B cell (primary cell): ENCODE measurements at regions not wholly inside any gene's neighbourhood (a gene's known extent, or its start where the extent isn't known, plus 50 kb on each side); places are given as distances from the start of the nearest gene placed in this dataset.

Experiments
- ATAC-seq: fragments of 200-7000 bp; cut with Tn5 transposase; one replicate; pipeline ENCODE4 v1.10.0; 2021; ENCODE audit warnings: low read depth, mild to moderate bottlenecking, moderate number of reproducible peaks, moderate library complexity
- CTCF ChIA-PET: fragments of 350-600 bp; sonication (Branson Sonifier 250); formaldehyde crosslinking; loops from one replicate; lab custom pipeline; 2021; ENCODE audit warnings: antibody characterized with exemption, inconsistent platforms; lab: Charles Lee
- POLR2A ChIA-PET: fragments of 350-600 bp; sonication (Branson Sonifier 250); formaldehyde crosslinking; loops from one replicate; lab custom pipeline; 2021; ENCODE audit warnings: antibody characterized with exemption; lab: Charles Lee
- DNase-seq: peaks from one replicate; pipeline ENCODE4 v3.0.0; 2013
- H2AFZ ChIP-seq: 2 replicates; pipeline ENCODE4 v1.6.1; 2012; ENCODE audit warnings: mild to moderate bottlenecking, low read depth, low read length; ENCODE audit not compliant: insufficient read depth, poor library complexity, severe bottlenecking
- H3K27ac ChIP-seq, 2 donors: 1 replicate in 1 of 2; 2 replicates in 1 of 2; pipeline ENCODE4 v1.5.1; 2012 to 2013; ENCODE audit warnings: low read length in 2 of 2, mild to moderate bottlenecking in 2 of 2, moderate library complexity in 1 of 2
- H3K27me3 ChIP-seq, 4 experiments: fragments of 200-600 bp in 1 of 4; sonication (generic) in 1 of 4; replicated peaks in 1 of 4; 1 replicate in 2 of 4; 2 replicates in 2 of 4; pipeline versions ENCODE4 v1.6.1 to v1.7.0; 2013 to 2016; ENCODE audit warnings: low read length in 3 of 4, mild to moderate bottlenecking in 2 of 4, mixed read lengths in 1 of 4, moderate library complexity in 1 of 4; ENCODE audit not compliant: insufficient read depth in 4 of 4, control insufficient read depth in 3 of 4; ENCODE audit errors: control extremely low read depth in 1 of 4
- H3K36me3 ChIP-seq, 2 experiments: replicated peaks in 1 of 2; 1 replicate in 1 of 2; 2 replicates in 1 of 2; pipeline versions ENCODE4 v1.6.1 to v1.7.1; 2013; ENCODE audit warnings: low read length in 1 of 2; ENCODE audit not compliant: insufficient read depth in 2 of 2, control insufficient read depth in 1 of 2; ENCODE audit errors: control extremely low read depth in 1 of 2, extremely low read depth in 1 of 2
- H3K4me1 ChIP-seq, 2 donors: fragments of 200-600 bp in 1 of 2; sonication (generic) in 1 of 2; 1 replicate in 1 of 2; 2 replicates in 1 of 2; pipeline versions ENCODE4 v1.5.1 to v1.6.1; 2013 to 2017; ENCODE audit warnings: low read length in 2 of 2; ENCODE audit not compliant: control insufficient read depth in 2 of 2, insufficient read depth in 2 of 2
- H3K4me2 ChIP-seq: replicated peaks from 2 replicates; pipeline ENCODE3; 2012; ENCODE audit warnings: mild to moderate bottlenecking, low read depth, low read length; ENCODE audit not compliant: poor library complexity, severe bottlenecking
- H3K4me3 ChIP-seq, 5 experiments: fragments of 200-600 bp in 1 of 5; sonication (generic) in 1 of 5; 1 replicate in 3 of 5; 2 replicates in 2 of 5; pipeline versions ENCODE4 v1.5.1 to v1.7.0; 2011 to 2016; ENCODE audit warnings: low read length in 4 of 5, mild to moderate bottlenecking in 4 of 5, low read depth in 2 of 5, control low read depth in 1 of 5, moderate library complexity in 1 of 5; ENCODE audit not compliant: insufficient read depth in 1 of 5; ENCODE audit errors: control extremely low read depth in 1 of 5, extremely low read depth in 1 of 5
- H3K79me2 ChIP-seq: fragments of 200-600 bp; sonication (generic); one replicate; pipeline ENCODE4 v1.6.0; 2016; ENCODE audit warnings: low read length; ENCODE audit not compliant: control insufficient read depth, insufficient read depth
- H3K9ac ChIP-seq: fragments of 200-600 bp; sonication (generic); 2 replicates; pipeline ENCODE4 v1.6.1; 2017; ENCODE audit warnings: mild to moderate bottlenecking, low read length, moderate library complexity
- H3K9me3 ChIP-seq, 3 donors: one replicate each; pipeline versions ENCODE4 v1.6.1 to v1.7.1; 2013; ENCODE audit warnings: low read length in 2 of 3; ENCODE audit not compliant: control insufficient read depth in 2 of 3, insufficient read depth in 1 of 3; ENCODE audit errors: control extremely low read depth in 1 of 3
- H4K20me1 ChIP-seq: 2 replicates; pipeline ENCODE4 v1.6.0; 2012; ENCODE audit warnings: mild to moderate bottlenecking, low read length; ENCODE audit not compliant: insufficient read depth, control insufficient read depth, poor library complexity, severe bottlenecking
- H3K27ac Mint-ChIP-seq: one replicate; pipeline ENCODE4 v1.8.0; 2021; ENCODE audit warnings: mixed read lengths
- H3K27me3 Mint-ChIP-seq: one replicate; pipeline ENCODE4 v1.8.0; 2021; ENCODE audit warnings: mixed read lengths
- H3K4me1 Mint-ChIP-seq: one replicate; pipeline ENCODE4 v1.8.0; 2021; ENCODE audit warnings: mixed read lengths
- H3K4me3 Mint-ChIP-seq: one replicate; pipeline ENCODE4 v1.8.0; 2021; ENCODE audit warnings: mixed read lengths
- H3K9me3 Mint-ChIP-seq: one replicate; pipeline ENCODE4 v1.8.0; 2022; ENCODE audit warnings: mixed read lengths; ENCODE audit not compliant: insufficient read depth
- EZH2 ChIP-seq: IDR thresholded peaks from 2 replicates; pipeline ENCODE4 v1.6.1; 2012; ENCODE audit warnings: borderline replicate concordance, low read depth, mild to moderate bottlenecking, moderate library complexity, low read length; ENCODE audit not compliant: insufficient read depth, poor library complexity, severe bottlenecking
- WGBS: methylation state at CpG from one replicate; pipeline ENCODE4 v1.1.5; 2013; ENCODE audit warnings: missing lambda C conversion rate; ENCODE audit not compliant: insufficient coverage; 5-methylcytosine and 5-hydroxymethylcytosine counted together
- intact Hi-C: fragments of 100-400 bp; cut with micrococcal nuclease; formaldehyde crosslinking; loops from one replicate; pipeline ENCODE4 v1.10.0; 2022
- TF ChIP-seq, protein P1 (sequence below): fragments of 200-600 bp; IDR thresholded peaks from one replicate; pipeline ENCODE4 v1.8.0; 2022; ENCODE audit warnings: antibody characterized with exemption, mild to moderate bottlenecking

DNA sequence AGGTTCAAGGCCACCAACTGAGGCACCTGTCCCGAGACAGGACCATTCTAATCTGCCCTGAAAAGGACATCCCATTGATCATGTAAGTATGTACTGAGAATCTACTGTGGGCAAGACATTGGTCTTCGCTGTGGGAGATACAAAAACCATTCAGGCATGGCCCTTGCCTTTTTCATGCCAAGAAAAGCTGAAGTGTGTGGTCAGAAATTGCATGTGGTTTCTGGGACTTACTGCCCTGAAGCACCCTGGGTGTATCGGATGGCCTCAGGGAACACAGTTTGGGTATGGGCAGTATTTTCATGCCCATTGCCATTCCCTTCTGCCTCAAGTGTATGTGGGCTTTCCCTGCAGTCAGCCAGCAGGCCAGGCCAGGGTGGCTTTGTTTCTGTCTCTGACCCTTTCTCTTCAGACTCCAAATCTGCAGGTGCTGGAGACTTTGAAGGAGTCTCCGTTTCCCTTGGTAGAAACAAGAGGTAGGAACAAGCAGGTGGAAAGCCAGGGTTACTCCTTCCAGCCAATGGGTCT, 285.7 kb downstream of the ZEB1 start:
- Histone ChIP-seq H3K27me3 (peaks cover 0 to 18% (median 5%) of the 10 kb centered on the region in 4 experiments), H3K4me2 (no peak overlapping the region), H3K4me1 (peaks cover 12 to 16% of the 10 kb centered on the region in 2 donors), H4K20me1 (no peaks in the 10 kb centered on the region), H3K4me3 (no peak overlapping the region), H3K36me3 (no peaks in the 10 kb centered on the region), H3K9me3 (peaks cover 0 to 25% (median 0%) of the 10 kb centered on the region in 3 donors), H3K27ac (no peak overlapping the region), H3K9ac (no peak overlapping the region), H2AFZ (no peak overlapping the region), H3K79me2 (no peaks in the 10 kb centered on the region)
- H3K9me3 Mint-ChIP-seq, result no peaks in the 10 kb centered on the region
- 98% methylated on average over 4 of the region's 4 CpGs for WGBS
- ChIA-PET CTCF (interaction anchor here (1.2 kb wide), 1 partner anchor 32 kb away, joined by 3 read pairs; no protein-coding TSS in a partner anchor), POLR2A (no interaction called here)
- TF ChIP-seq, protein P1, sequence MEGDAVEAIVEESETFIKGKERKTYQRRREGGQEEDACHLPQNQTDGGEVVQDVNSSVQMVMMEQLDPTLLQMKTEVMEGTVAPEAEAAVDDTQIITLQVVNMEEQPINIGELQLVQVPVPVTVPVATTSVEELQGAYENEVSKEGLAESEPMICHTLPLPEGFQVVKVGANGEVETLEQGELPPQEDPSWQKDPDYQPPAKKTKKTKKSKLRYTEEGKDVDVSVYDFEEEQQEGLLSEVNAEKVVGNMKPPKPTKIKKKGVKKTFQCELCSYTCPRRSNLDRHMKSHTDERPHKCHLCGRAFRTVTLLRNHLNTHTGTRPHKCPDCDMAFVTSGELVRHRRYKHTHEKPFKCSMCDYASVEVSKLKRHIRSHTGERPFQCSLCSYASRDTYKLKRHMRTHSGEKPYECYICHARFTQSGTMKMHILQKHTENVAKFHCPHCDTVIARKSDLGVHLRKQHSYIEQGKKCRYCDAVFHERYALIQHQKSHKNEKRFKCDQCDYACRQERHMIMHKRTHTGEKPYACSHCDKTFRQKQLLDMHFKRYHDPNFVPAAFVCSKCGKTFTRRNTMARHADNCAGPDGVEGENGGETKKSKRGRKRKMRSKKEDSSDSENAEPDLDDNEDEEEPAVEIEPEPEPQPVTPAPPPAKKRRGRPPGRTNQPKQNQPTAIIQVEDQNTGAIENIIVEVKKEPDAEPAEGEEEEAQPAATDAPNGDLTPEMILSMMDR, result no peak
- TF ChIP-seq EZH2, result no peak
- H3K4me1 Mint-ChIP-seq, result peaks cover 17% of the 10 kb centered on the region
- H3K27me3 Mint-ChIP-seq, result peaks cover 10% of the 10 kb centered on the region
- ATAC-seq, result no peak
- no peak overlapping the region for H3K27ac Mint-ChIP-seq
- H3K4me3 Mint-ChIP-seq, result peak overlapping the region; percentile 87
- intact Hi-C loops, result no loop called here
- DNase-seq, result no peak

DNA sequence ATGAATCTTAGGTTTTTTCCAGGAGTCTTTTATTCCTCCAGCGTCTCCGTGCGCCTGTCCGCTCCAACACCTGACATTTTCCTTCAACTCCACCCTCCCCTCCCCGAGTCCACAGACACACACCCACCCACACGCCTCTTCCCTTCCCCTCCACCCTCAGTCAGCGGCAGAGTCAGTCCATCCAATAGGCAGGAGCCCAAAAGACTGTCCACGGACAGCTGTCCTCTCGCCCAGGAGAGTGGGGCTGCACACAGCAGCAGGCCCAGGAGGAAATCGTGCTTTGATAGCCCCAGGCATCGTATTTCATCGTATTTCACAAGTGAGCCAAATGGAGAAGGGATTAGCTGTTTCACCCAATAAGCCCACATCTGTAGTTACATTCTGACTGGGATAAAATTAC, 285.1 kb downstream of the ZEB1 start:
- Histone ChIP-seq H2AFZ (peak overlapping the region; percentile 90), H3K27ac (no peak overlapping the region), H3K36me3 (no peaks in the 10 kb centered on the region), H4K20me1 (no peaks in the 10 kb centered on the region), H3K9me3 (peaks cover 0 to 25% (median 0%) of the 10 kb centered on the region in 3 donors), H3K27me3 (peaks cover 0 to 18% (median 5%) of the 10 kb centered on the region in 4 experiments), H3K4me1 (peaks cover 12 to 16% of the 10 kb centered on the region in 2 donors), H3K4me2 (peak overlapping the region; percentile 95), H3K79me2 (no peaks in the 10 kb centered on the region), H3K9ac (peak overlapping the region; percentile 64), H3K4me3 (peak overlapping the region in 2 of 5 experiments; percentile 65 to 69)
- Mint-ChIP-seq H3K4me1 (peaks cover 17% of the 10 kb centered on the region), H3K9me3 (no peaks in the 10 kb centered on the region), H3K27me3 (peaks cover 6% of the 10 kb centered on the region), H3K27ac (no peak overlapping the region), H3K4me3 (peak overlapping the region; percentile 87)
- DNase-seq (no peak), ATAC-seq (no peak)
- POLR2A ChIA-PET, result no interaction called here
- WGBS, result 88% methylated on average over 12 of the region's 12 CpGs
- intact Hi-C loops, result no loop called here
- TF ChIP-seq, protein P1, result no peak
- no peak for TF ChIP-seq EZH2
- CTCF ChIA-PET, result interaction anchor here (1.2 kb wide), 1 partner anchor 32 kb away, joined by 3 read pairs; no protein-coding TSS in a partner anchor
